Caco-2 (cell line): ENCODE measurements at regions not wholly inside any gene's neighbourhood (a gene's known extent, or its start where the extent isn't known, plus 50 kb on each side); places are given as distances from the start of the nearest gene placed in this dataset.

ENCODE experiments used
- BruUV-seq: library from RNA; stranded (reverse); fragments of 400-500 nt; replicated peaks from 2 replicates; lab custom pipeline; 2021; lab: Mats Ljungman, UMichigan
- CTCF ChIA-PET: fragments of 300-600 bp; sonication (Branson Sonifier 250); formaldehyde crosslinking; loops from one replicate; lab custom pipeline; 2022; ENCODE audit warnings: antibody characterized with exemption; lab: Charles Lee
- POLR2A ChIA-PET: fragments of 300-600 bp; sonication (Branson Sonifier 250); formaldehyde crosslinking; loops from one replicate; lab custom pipeline; 2022; ENCODE audit warnings: antibody characterized with exemption; lab: Charles Lee
- DNase-seq, 2 experiments: peaks; one replicate each; pipeline versions ENCODE4 v3.0.0 to v3.0.0-alpha.2; 2020 to 2022
- H3K27me3 ChIP-seq: replicated peaks from 2 replicates; pipeline ENCODE4 v1.6.0; 2011; ENCODE audit warnings: low read length; ENCODE audit not compliant: control insufficient read depth, insufficient read depth
- H3K36me3 ChIP-seq: 2 replicates; pipeline ENCODE4 v1.5.1; 2011; ENCODE audit warnings: low read length; ENCODE audit not compliant: control insufficient read depth, insufficient read depth
- H3K4me1 ChIP-seq: fragments of 250-450 bp; sonication (Bioruptor Pico); 2 replicates; pipeline ENCODE4 v1.5.1; 2020; ENCODE audit warnings: mild to moderate bottlenecking
- H3K4me3 ChIP-seq: 2 replicates; pipeline ENCODE4 v1.5.1; 2011; ENCODE audit warnings: low read depth, mild to moderate bottlenecking, control low read depth, low read length
- H3K9me3 ChIP-seq: fragments of 250-450 bp; sonication (Bioruptor Pico); 2 replicates; pipeline ENCODE4 v1.5.1; 2020; ENCODE audit warnings: mild to moderate bottlenecking, moderate library complexity
- H3K27ac Mint-ChIP-seq: one replicate; pipeline ENCODE4 v1.8.0; 2022; ENCODE audit warnings: mixed read lengths; ENCODE audit not compliant: unreplicated experiment
- H3K27me3 Mint-ChIP-seq: one replicate; pipeline ENCODE4 v1.8.0; 2022; ENCODE audit warnings: mixed read lengths; ENCODE audit not compliant: insufficient read depth, unreplicated experiment
- H3K36me3 Mint-ChIP-seq: one replicate; pipeline ENCODE4 v1.8.0; 2022; ENCODE audit warnings: mild to moderate bottlenecking, mixed read lengths; ENCODE audit not compliant: insufficient read depth, unreplicated experiment
- H3K4me1 Mint-ChIP-seq: one replicate; pipeline ENCODE4 v1.8.0; 2022; ENCODE audit warnings: low read depth, mixed read lengths; ENCODE audit not compliant: unreplicated experiment
- H3K4me3 Mint-ChIP-seq: one replicate; pipeline ENCODE4 v1.8.0; 2022; ENCODE audit warnings: mild to moderate bottlenecking, moderate library complexity, mixed read lengths; ENCODE audit not compliant: unreplicated experiment
- H3K9me3 Mint-ChIP-seq: one replicate; pipeline ENCODE4 v1.8.0; 2022; ENCODE audit warnings: mixed read lengths; ENCODE audit not compliant: unreplicated experiment
- intact Hi-C: fragments of 100-400 bp; cut with micrococcal nuclease; formaldehyde crosslinking; loops from one replicate; pipeline ENCODE4 v1.10.0; 2022; ENCODE audit not compliant: unreplicated experiment
- TF ChIP-seq, protein P1 (sequence below), 2 experiments: fragments of 200-600 bp in 1 of 2; IDR thresholded peaks; 1 replicate in 1 of 2; 2 replicates in 1 of 2; pipeline versions ENCODE4 v1.5.1 to v1.8.0; 2011 to 2022; ENCODE audit warnings: antibody characterized with exemption in 1 of 2, control low read depth in 1 of 2, inconsistent platforms in 1 of 2, low read depth in 1 of 2, low read length in 1 of 2, mild to moderate bottlenecking in 1 of 2, moderate library complexity in 1 of 2; ENCODE audit not compliant: insufficient read depth in 1 of 2, severe bottlenecking in 1 of 2, unreplicated experiment in 1 of 2

DNA sequence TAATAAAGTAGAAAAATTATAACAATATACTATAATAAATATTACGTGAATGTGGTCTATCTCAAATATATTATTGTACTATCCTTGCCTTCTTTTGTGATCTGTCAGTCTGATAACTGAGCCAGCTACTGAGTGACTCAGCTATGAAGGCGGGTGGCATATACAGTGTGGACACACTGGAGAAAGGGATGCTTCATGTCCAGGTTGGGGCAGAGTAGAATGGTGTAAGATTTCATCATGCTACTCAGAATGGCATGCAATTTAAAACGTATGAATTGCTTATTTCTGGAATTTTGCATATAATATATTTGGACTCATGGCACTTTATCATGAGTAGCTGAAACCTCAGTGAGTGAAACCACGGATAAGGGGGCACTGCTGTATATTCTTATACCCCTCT, 172.9 kb upstream of the TBC1D5 start:
- CTCF ChIA-PET: no interaction called here
- TF ChIP-seq, protein P1, sequence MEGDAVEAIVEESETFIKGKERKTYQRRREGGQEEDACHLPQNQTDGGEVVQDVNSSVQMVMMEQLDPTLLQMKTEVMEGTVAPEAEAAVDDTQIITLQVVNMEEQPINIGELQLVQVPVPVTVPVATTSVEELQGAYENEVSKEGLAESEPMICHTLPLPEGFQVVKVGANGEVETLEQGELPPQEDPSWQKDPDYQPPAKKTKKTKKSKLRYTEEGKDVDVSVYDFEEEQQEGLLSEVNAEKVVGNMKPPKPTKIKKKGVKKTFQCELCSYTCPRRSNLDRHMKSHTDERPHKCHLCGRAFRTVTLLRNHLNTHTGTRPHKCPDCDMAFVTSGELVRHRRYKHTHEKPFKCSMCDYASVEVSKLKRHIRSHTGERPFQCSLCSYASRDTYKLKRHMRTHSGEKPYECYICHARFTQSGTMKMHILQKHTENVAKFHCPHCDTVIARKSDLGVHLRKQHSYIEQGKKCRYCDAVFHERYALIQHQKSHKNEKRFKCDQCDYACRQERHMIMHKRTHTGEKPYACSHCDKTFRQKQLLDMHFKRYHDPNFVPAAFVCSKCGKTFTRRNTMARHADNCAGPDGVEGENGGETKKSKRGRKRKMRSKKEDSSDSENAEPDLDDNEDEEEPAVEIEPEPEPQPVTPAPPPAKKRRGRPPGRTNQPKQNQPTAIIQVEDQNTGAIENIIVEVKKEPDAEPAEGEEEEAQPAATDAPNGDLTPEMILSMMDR (IDR thresholded peaks at IDR 0.05; ENCODE audit: insufficient read depth in 1 of 2, low read depth in 1 of 2, low read length in 1 of 2, severe bottlenecking in 1 of 2, unreplicated experiment in 1 of 2): no peak
- intact Hi-C loops: no loop called here
- Mint-ChIP-seq H3K27ac (no peak overlapping the region), H3K4me3 (no peak overlapping the region), H3K27me3 (no peaks in the 10 kb centered on the region), H3K4me1 (no peaks in the 10 kb centered on the region), H3K9me3 (no peaks in the 10 kb centered on the region), H3K36me3 (no peaks in the 10 kb centered on the region)
- DNase-seq: no peak
- Histone ChIP-seq H3K9me3 (no peaks in the 10 kb centered on the region), H3K4me3 (no peak overlapping the region), H3K36me3 (no peaks in the 10 kb centered on the region), H3K27me3 (no peaks in the 10 kb centered on the region), H3K4me1 (no peaks in the 10 kb centered on the region)
- BruUV-seq: no TSS peak
- POLR2A ChIA-PET: no interaction called here

DNA sequence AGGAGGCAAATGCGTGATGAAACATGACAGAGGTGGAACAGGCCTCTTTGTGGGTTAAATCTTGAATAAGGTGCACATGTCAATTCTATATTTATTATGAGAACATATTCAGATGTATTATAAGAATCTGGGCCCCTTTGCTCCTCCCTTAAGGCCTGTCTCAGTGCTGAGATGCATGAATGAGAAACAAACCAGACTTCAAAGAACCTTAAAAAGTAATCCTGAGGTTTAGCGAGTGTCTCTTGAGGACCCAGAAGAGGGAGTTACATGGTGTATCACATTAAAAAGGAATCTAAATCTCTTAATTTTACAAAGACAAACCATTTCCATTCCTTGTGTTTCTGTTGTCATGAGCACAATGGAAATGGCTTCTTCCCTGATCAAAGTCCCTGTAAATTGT, 170.9 kb upstream of the TBC1D5 start:
- H3K36me3 Mint-ChIP-seq: no peaks in the 10 kb centered on the region
- DNase-seq: no peak
- no peaks in the 10 kb centered on the region for H3K4me1 ChIP-seq
- intact Hi-C loops: no loop called here
- no peaks in the 10 kb centered on the region for H3K27me3 ChIP-seq
- no peaks in the 10 kb centered on the region for H3K9me3 Mint-ChIP-seq
- H3K27ac Mint-ChIP-seq: no peak overlapping the region
- H3K4me3 ChIP-seq: no peak overlapping the region
- no peaks in the 10 kb centered on the region for H3K36me3 ChIP-seq
- TF ChIP-seq, protein P1 (IDR thresholded peaks at IDR 0.05; ENCODE audit: insufficient read depth in 1 of 2, low read depth in 1 of 2, low read length in 1 of 2, severe bottlenecking in 1 of 2, unreplicated experiment in 1 of 2): no peak
- no peaks in the 10 kb centered on the region for H3K4me1 Mint-ChIP-seq
- POLR2A ChIA-PET: no interaction called here
- H3K27me3 Mint-ChIP-seq: no peaks in the 10 kb centered on the region
- BruUV-seq: no TSS peak
- CTCF ChIA-PET: no interaction called here
- H3K4me3 Mint-ChIP-seq: no peak overlapping the region
- H3K9me3 ChIP-seq: no peaks in the 10 kb centered on the region

DNA sequence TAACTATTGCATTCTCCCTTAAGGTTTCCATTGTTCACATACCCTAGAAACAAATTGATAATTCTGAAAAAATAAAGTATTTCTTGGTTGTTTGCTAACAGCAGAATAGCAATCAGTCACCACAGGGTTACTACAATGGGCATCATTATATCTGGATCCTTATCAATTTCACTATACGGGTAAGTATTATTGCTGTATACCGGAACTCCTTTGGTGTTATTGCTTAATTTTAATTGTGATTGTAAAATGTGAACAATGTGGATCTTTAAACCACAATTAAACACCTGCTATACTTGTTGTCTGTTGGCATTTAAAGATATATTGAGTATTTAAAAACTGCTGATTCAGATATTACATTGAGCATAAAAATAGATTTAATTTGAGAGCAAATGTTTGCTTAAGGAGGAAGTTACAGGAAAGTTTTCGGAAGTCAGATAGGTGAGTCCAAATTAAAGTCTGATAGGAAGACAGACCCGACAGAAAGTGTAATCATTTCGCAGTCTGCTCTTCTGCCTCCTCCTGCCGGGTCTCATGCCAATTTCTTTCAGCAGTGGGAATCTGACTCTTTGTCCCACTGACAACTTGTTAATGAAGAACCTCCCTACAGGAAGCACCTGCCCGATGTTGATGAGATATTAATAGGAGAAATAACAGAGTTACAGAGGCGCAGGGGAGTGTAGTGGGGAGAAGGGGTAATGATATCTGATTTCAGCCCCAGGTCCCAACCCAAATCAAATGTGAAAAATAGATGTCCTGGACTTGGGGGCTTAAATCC, 169.7 kb upstream of the TBC1D5 start:
- Histone ChIP-seq H3K9me3 (no peaks in the 10 kb centered on the region), H3K27me3 (no peaks in the 10 kb centered on the region), H3K4me3 (no peak overlapping the region), H3K36me3 (no peaks in the 10 kb centered on the region), H3K4me1 (no peaks in the 10 kb centered on the region)
- BruUV-seq: no TSS peak
- Mint-ChIP-seq H3K4me1 (peaks cover 7% of the 10 kb centered on the region), H3K36me3 (no peaks in the 10 kb centered on the region), H3K27me3 (no peaks in the 10 kb centered on the region), H3K9me3 (no peaks in the 10 kb centered on the region), H3K27ac (no peak overlapping the region), H3K4me3 (no peak overlapping the region)
- no peak for DNase-seq
- POLR2A ChIA-PET: no interaction called here
- TF ChIP-seq, protein P1 (IDR thresholded peaks at IDR 0.05; ENCODE audit: insufficient read depth in 1 of 2, low read depth in 1 of 2, low read length in 1 of 2, severe bottlenecking in 1 of 2, unreplicated experiment in 1 of 2): no peak
- CTCF ChIA-PET: no interaction called here
- intact Hi-C loops: no loop called here
